BE2C (cell line): ENCODE measurements at regions not wholly inside any gene's neighbourhood (a gene's known extent, or its start where the extent isn't known, plus 50 kb on each side); places are given as distances from the start of the nearest gene placed in this dataset.

Source experiments
- DNase-seq: peaks from one replicate; pipeline ENCODE4 v3.0.0-alpha.2; 2020
- H3K27me3 ChIP-seq: fragments of 250-450 bp; sonication (Bioruptor Pico); 2 replicates; pipeline ENCODE4 v1.5.1; 2020; ENCODE audit warnings: mild to moderate bottlenecking
- H3K36me3 ChIP-seq: fragments of 250-450 bp; sonication (Bioruptor Pico); 2 replicates; pipeline ENCODE4 v1.5.1; 2020; ENCODE audit warnings: mild to moderate bottlenecking
- H3K4me1 ChIP-seq: fragments of 250-450 bp; sonication (Bioruptor Pico); 2 replicates; pipeline ENCODE4 v1.5.1; 2020
- H3K4me3 ChIP-seq: 2 replicates; pipeline ENCODE4 v1.5.1; 2011; ENCODE audit warnings: low read depth, low read length
- H3K9me3 ChIP-seq: fragments of 250-450 bp; sonication (Bioruptor Pico); 2 replicates; pipeline ENCODE4 v1.5.1; 2020
- CTCF ChIP-seq: IDR thresholded peaks from 2 replicates; pipeline ENCODE4 v1.5.1; 2012; ENCODE audit warnings: mild to moderate bottlenecking, low read depth, low read length

- H3K4me3 ChIP-seq = no peak overlapping the region
- no peak for DNase-seq
- H3K36me3 ChIP-seq = no peaks in the 10 kb centered on the region
- TF ChIP-seq CTCF = no peak
- no peaks in the 10 kb centered on the region for H3K9me3 ChIP-seq
- no peaks in the 10 kb centered on the region for H3K27me3 ChIP-seq
- H3K4me1 ChIP-seq = no peaks in the 10 kb centered on the region
Observed at GRCh38 chr5:119852140-119852539, 222.8 kb downstream of the FAM170A start.

GRCh38 chr5:119860463-119860862 lies 231.1 kb downstream of the FAM170A start:
- no peaks in the 10 kb centered on the region for H3K36me3 ChIP-seq
- TF ChIP-seq CTCF = no peak
- no peaks in the 10 kb centered on the region for H3K27me3 ChIP-seq
- H3K4me1 ChIP-seq = no peaks in the 10 kb centered on the region
- DNase-seq = no peak
- H3K4me3 ChIP-seq = no peak overlapping the region
- H3K9me3 ChIP-seq = no peaks in the 10 kb centered on the region

DNA sequence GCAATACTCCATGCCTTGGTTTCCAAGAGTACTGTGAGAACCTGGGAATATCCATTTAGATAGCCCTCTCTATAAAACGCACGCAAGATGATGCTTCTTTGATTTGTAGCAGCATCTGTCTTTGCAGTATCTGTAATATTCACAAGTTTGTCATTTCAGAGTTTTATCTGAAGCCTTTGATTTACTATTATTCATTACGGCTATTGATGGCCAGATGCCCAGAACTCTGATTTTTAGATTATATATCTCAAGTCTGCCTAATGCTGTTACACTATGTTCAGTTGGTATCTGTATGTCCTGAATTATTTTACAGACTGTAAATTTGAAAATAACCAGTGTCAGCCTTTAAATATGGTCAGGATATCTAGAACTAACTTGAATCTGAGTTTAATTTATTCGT lies 233.3 kb downstream of the FAM170A start:
- TF ChIP-seq CTCF = no peak
- Histone ChIP-seq H3K4me1 (no peaks in the 10 kb centered on the region), H3K27me3 (no peaks in the 10 kb centered on the region), H3K9me3 (no peaks in the 10 kb centered on the region), H3K36me3 (no peaks in the 10 kb centered on the region), H3K4me3 (no peak overlapping the region)
- no peak for DNase-seq

GRCh38 chr5:119864286-119864685 lies 234.9 kb downstream of the FAM170A start:
- no peak for DNase-seq
- H3K4me3 ChIP-seq = no peak overlapping the region
- H3K4me1 ChIP-seq = no peaks in the 10 kb centered on the region
- H3K9me3 ChIP-seq = no peaks in the 10 kb centered on the region
- no peaks in the 10 kb centered on the region for H3K36me3 ChIP-seq
- H3K27me3 ChIP-seq = no peaks in the 10 kb centered on the region
- TF ChIP-seq CTCF = no peak

GRCh38 chr5:119873611-119874010 lies 244.3 kb downstream of the FAM170A start:
- Histone ChIP-seq H3K4me3 (no peak overlapping the region), H3K36me3 (no peaks in the 10 kb centered on the region), H3K9me3 (no peaks in the 10 kb centered on the region), H3K27me3 (no peaks in the 10 kb centered on the region), H3K4me1 (no peaks in the 10 kb centered on the region)
- DNase-seq = no peak
- no peak for TF ChIP-seq CTCF

- Histone ChIP-seq H3K9me3 (no peaks in the 10 kb centered on the region), H3K4me3 (no peak overlapping the region), H3K27me3 (no peaks in the 10 kb centered on the region), H3K36me3 (no peaks in the 10 kb centered on the region), H3K4me1 (no peaks in the 10 kb centered on the region)
- DNase-seq = no peak
- TF ChIP-seq CTCF = no peak
Observed at GRCh38 chr5:119876522-119876921, 247.2 kb downstream of the FAM170A start.
